HEK293 (cell line): ENCODE measurements at regions not wholly inside any gene's neighbourhood (a gene's known extent, or its start where the extent isn't known, plus 50 kb on each side); places are given as distances from the start of the nearest gene placed in this dataset.

ENCODE experiments used
- CTCF ChIA-PET: fragments of 350-600 bp; formaldehyde crosslinking; extraction: SDS; loops from one replicate; lab custom pipeline; 2021; ENCODE audit warnings: antibody characterized with exemption; lab: Yijun Ruan, JAX
- POLR2A ChIA-PET: fragments of 300-600 bp; formaldehyde crosslinking; extraction: SDS; loops from one replicate; lab custom pipeline; 2020; ENCODE audit warnings: antibody characterized with exemption, inconsistent platforms; lab: Yijun Ruan, JAX
- H3K27ac ChIP-seq: fragments of 200-500 bp; sonication (Bioruptor generic); 2 replicates; pipeline ENCODE4 v1.5.1; 2014; ENCODE audit warnings: low read depth, low read length, control low read depth, inconsistent platforms; ENCODE audit errors: extremely low read depth
- H3K36me3 ChIP-seq, 2 experiments: fragments of 200-500 bp in 1 of 2; sonication (Bioruptor generic) in 1 of 2; 1 replicate in 1 of 2; 2 replicates in 1 of 2; pipeline ENCODE4 v1.5.1; 2014 to 2017; ENCODE audit warnings: inconsistent platforms in 2 of 2, low read length in 2 of 2; ENCODE audit not compliant: control insufficient read depth in 2 of 2, insufficient read depth in 1 of 2
- H3K4me1 ChIP-seq: fragments of 200-500 bp; sonication (Bioruptor generic); 2 replicates; pipeline ENCODE4 v1.5.1; 2014; ENCODE audit warnings: mild to moderate bottlenecking, low read length, inconsistent platforms; ENCODE audit not compliant: control insufficient read depth, insufficient read depth
- H3K4me3 ChIP-seq: 2 replicates; pipeline ENCODE4 v1.5.1; 2011; ENCODE audit warnings: low read depth, mild to moderate bottlenecking, control low read depth, low read length, moderate library complexity
- H3K9me3 ChIP-seq: fragments of 200-500 bp; sonication (Bioruptor generic); 2 replicates; pipeline ENCODE4 v1.5.1; 2014; ENCODE audit warnings: low read depth, low read length, inconsistent platforms; ENCODE audit not compliant: control insufficient read depth, insufficient read depth
- EGR2 ChIP-seq: fragments of 450-650 bp; formaldehyde crosslinking; IDR thresholded peaks from 2 replicates; pipeline ENCODE4 v1.5.1; 2016; ENCODE audit warnings: low read depth, missing biosample characterization, missing genetic modification characterization
- ZBTB17 ChIP-seq: fragments of 450-650 bp; formaldehyde crosslinking; IDR thresholded peaks from 2 replicates; pipeline ENCODE4 v1.5.1; 2016; ENCODE audit warnings: missing biosample characterization, missing genetic modification characterization
- ZFHX2 ChIP-seq: fragments of 450-650 bp; formaldehyde crosslinking; conservative IDR thresholded peaks from 2 replicates; pipeline ENCODE4 v1.5.1; 2016; ENCODE audit warnings: missing biosample characterization, missing genetic modification characterization
- ZFP3 ChIP-seq: fragments of 450-650 bp; formaldehyde crosslinking; IDR thresholded peaks from 2 replicates; pipeline ENCODE4 v1.5.1; 2016; ENCODE audit warnings: low read depth, missing biosample characterization, missing genetic modification characterization
- ZNF169 ChIP-seq: fragments of 450-650 bp; formaldehyde crosslinking; IDR thresholded peaks from 2 replicates; pipeline ENCODE4 v1.5.1; 2016; ENCODE audit warnings: missing biosample characterization, missing genetic modification characterization
- ZNF175 ChIP-seq: fragments of 450-650 bp; formaldehyde crosslinking; IDR thresholded peaks from 2 replicates; pipeline ENCODE4 v1.5.1; 2016; ENCODE audit warnings: missing biosample characterization, missing genetic modification characterization
- ZNF248 ChIP-seq: fragments of 450-650 bp; formaldehyde crosslinking; IDR thresholded peaks from 2 replicates; pipeline ENCODE4 v1.5.1; 2017; ENCODE audit warnings: missing biosample characterization, missing genetic modification characterization
- ZNF292 ChIP-seq: fragments of 450-650 bp; formaldehyde crosslinking; IDR thresholded peaks from 2 replicates; pipeline ENCODE4 v1.5.1; 2016; ENCODE audit warnings: low read depth, missing biosample characterization, missing genetic modification characterization, borderline replicate concordance
- ZNF521 ChIP-seq: fragments of 450-650 bp; formaldehyde crosslinking; IDR thresholded peaks from 2 replicates; pipeline ENCODE4 v1.5.1; 2017; ENCODE audit warnings: missing biosample characterization, mild to moderate bottlenecking, missing genetic modification characterization
- ZNF544 ChIP-seq: fragments of 450-650 bp; formaldehyde crosslinking; IDR thresholded peaks from 2 replicates; pipeline ENCODE4 v1.5.0; 2017; ENCODE audit warnings: missing biosample characterization, missing genetic modification characterization
- ZNF561 ChIP-seq: fragments of 450-650 bp; IDR thresholded peaks from 2 replicates; pipeline ENCODE4 v1.5.1; 2018; ENCODE audit warnings: missing biosample characterization, missing genetic modification characterization, borderline replicate concordance
- ZNF600 ChIP-seq: fragments of 450-650 bp; formaldehyde crosslinking; IDR thresholded peaks from 2 replicates; pipeline ENCODE4 v1.5.1; 2016; ENCODE audit warnings: missing biosample characterization, missing genetic modification characterization
- ZNF660 ChIP-seq: fragments of 450-650 bp; IDR thresholded peaks from 2 replicates; pipeline ENCODE4 v1.5.1; 2018; ENCODE audit warnings: missing biosample characterization, mild to moderate bottlenecking, missing genetic modification characterization
- ZNF670 ChIP-seq: fragments of 450-650 bp; formaldehyde crosslinking; IDR thresholded peaks from 2 replicates; pipeline ENCODE4 v1.5.1; 2016; ENCODE audit warnings: missing biosample characterization, missing genetic modification characterization, low read depth
- ZNF707 ChIP-seq: fragments of 450-650 bp; formaldehyde crosslinking; IDR thresholded peaks from 2 replicates; pipeline ENCODE4 v1.5.1; 2016; ENCODE audit warnings: missing biosample characterization, missing genetic modification characterization
- ZNF776 ChIP-seq: fragments of 450-650 bp; formaldehyde crosslinking; IDR thresholded peaks from 2 replicates; pipeline ENCODE4 v1.5.0; 2017; ENCODE audit warnings: missing biosample characterization, missing genetic modification characterization, borderline replicate concordance
- TF ChIP-seq, protein P1 (sequence below): fragments of 450-650 bp; formaldehyde crosslinking; IDR thresholded peaks from 2 replicates; pipeline ENCODE4 v1.5.1; 2016; ENCODE audit warnings: missing biosample characterization, missing genetic modification characterization
- TF ChIP-seq, protein P2 (sequence below): fragments of 450-650 bp; formaldehyde crosslinking; IDR thresholded peaks from 2 replicates; pipeline ENCODE4 v1.5.1; 2016; ENCODE audit warnings: missing biosample characterization, missing genetic modification characterization, borderline replicate concordance
- TF ChIP-seq, protein P3 (sequence below): fragments of 450-650 bp; formaldehyde crosslinking; IDR thresholded peaks from 2 replicates; pipeline ENCODE4 v1.5.1; 2017; ENCODE audit warnings: missing biosample characterization, missing genetic modification characterization

DNA sequence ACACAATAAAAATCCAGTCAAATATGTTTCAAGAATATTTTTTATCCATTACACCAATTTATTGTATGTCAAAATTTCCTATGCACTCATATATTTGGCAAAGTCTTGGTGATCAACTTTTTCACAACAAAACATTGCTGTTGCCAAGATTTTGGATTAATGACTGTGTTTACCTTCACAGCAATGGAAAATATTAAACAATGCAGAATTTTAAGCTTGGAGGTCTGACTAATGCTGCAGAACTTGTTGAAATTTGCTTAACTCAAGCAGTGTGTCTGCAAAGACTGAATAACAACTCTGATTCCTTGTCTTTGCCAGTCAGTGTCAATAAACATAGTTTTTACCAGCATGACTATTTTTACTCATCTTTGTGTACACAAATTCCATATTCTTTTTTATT is 336.4 kb downstream of the CCER1 start (continued):
- TF ChIP-seq, protein P1, sequence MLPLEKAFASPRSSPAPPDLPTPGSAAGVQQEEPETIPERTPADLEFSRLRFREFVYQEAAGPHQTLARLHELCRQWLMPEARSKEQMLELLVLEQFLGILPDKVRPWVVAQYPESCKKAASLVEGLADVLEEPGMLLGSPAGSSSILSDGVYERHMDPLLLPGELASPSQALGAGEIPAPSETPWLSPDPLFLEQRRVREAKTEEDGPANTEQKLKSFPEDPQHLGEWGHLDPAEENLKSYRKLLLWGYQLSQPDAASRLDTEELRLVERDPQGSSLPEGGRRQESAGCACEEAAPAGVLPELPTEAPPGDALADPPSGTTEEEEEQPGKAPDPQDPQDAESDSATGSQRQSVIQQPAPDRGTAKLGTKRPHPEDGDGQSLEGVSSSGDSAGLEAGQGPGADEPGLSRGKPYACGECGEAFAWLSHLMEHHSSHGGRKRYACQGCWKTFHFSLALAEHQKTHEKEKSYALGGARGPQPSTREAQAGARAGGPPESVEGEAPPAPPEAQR (tag by site-specific recombination), result no peak
- TF ChIP-seq ZNF248 (tag by site-specific recombination), result no peak

GRCh38 chr12:90611891-90612290 is 343.1 kb downstream of the CCER1 start:
- ChIA-PET POLR2A (no interaction called here), CTCF (no interaction called here)
- no peaks in the 10 kb centered on the region for H3K36me3 ChIP-seq
- TF ChIP-seq ZNF544 (tag by site-specific recombination), result no peak
- TF ChIP-seq, protein P2, sequence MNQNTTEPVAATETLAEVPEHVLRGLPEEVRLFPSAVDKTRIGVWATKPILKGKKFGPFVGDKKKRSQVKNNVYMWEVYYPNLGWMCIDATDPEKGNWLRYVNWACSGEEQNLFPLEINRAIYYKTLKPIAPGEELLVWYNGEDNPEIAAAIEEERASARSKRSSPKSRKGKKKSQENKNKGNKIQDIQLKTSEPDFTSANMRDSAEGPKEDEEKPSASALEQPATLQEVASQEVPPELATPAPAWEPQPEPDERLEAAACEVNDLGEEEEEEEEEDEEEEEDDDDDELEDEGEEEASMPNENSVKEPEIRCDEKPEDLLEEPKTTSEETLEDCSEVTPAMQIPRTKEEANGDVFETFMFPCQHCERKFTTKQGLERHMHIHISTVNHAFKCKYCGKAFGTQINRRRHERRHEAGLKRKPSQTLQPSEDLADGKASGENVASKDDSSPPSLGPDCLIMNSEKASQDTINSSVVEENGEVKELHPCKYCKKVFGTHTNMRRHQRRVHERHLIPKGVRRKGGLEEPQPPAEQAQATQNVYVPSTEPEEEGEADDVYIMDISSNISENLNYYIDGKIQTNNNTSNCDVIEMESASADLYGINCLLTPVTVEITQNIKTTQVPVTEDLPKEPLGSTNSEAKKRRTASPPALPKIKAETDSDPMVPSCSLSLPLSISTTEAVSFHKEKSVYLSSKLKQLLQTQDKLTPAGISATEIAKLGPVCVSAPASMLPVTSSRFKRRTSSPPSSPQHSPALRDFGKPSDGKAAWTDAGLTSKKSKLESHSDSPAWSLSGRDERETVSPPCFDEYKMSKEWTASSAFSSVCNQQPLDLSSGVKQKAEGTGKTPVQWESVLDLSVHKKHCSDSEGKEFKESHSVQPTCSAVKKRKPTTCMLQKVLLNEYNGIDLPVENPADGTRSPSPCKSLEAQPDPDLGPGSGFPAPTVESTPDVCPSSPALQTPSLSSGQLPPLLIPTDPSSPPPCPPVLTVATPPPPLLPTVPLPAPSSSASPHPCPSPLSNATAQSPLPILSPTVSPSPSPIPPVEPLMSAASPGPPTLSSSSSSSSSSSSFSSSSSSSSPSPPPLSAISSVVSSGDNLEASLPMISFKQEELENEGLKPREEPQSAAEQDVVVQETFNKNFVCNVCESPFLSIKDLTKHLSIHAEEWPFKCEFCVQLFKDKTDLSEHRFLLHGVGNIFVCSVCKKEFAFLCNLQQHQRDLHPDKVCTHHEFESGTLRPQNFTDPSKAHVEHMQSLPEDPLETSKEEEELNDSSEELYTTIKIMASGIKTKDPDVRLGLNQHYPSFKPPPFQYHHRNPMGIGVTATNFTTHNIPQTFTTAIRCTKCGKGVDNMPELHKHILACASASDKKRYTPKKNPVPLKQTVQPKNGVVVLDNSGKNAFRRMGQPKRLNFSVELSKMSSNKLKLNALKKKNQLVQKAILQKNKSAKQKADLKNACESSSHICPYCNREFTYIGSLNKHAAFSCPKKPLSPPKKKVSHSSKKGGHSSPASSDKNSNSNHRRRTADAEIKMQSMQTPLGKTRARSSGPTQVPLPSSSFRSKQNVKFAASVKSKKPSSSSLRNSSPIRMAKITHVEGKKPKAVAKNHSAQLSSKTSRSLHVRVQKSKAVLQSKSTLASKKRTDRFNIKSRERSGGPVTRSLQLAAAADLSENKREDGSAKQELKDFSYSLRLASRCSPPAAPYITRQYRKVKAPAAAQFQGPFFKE, result no peak
- no peak for TF ChIP-seq ZNF292
- TF ChIP-seq EGR2, result no peak
- no peak for TF ChIP-seq ZFP3 (tag by site-specific recombination)
- TF ChIP-seq ZNF521 (tag by site-specific recombination), result no peak
- TF ChIP-seq ZBTB17 (tag by site-specific recombination), result no peak
- no peak for TF ChIP-seq ZNF169 (tag by site-specific recombination)
- no peak for TF ChIP-seq ZNF776 (tag by site-specific recombination)
- TF ChIP-seq ZNF175 (tag by site-specific recombination), result no peak
- TF ChIP-seq ZNF600 (tag by site-specific recombination), result no peak
- TF ChIP-seq ZNF660 (tag by site-specific recombination), result no peak
- no peak for TF ChIP-seq ZFHX2
- no peak for TF ChIP-seq ZNF707
- TF ChIP-seq ZNF561 (tag by site-specific recombination), result no peak
- TF ChIP-seq, protein P3, sequence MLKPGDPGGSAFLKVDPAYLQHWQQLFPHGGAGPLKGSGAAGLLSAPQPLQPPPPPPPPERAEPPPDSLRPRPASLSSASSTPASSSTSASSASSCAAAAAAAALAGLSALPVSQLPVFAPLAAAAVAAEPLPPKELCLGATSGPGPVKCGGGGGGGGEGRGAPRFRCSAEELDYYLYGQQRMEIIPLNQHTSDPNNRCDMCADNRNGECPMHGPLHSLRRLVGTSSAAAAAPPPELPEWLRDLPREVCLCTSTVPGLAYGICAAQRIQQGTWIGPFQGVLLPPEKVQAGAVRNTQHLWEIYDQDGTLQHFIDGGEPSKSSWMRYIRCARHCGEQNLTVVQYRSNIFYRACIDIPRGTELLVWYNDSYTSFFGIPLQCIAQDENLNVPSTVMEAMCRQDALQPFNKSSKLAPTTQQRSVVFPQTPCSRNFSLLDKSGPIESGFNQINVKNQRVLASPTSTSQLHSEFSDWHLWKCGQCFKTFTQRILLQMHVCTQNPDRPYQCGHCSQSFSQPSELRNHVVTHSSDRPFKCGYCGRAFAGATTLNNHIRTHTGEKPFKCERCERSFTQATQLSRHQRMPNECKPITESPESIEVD (tag by site-specific recombination), result no peak
- no peak for TF ChIP-seq ZNF670
- no peaks in the 10 kb centered on the region for H3K4me1 ChIP-seq
- no peak overlapping the region for H3K4me3 ChIP-seq
- H3K9me3 ChIP-seq, result no peaks in the 10 kb centered on the region
- H3K27ac ChIP-seq, result no peak overlapping the region
